Subcutaneous abdominal adipose tissue (tissue), 5 donors: ENCODE measurements at regions not wholly inside any gene's neighbourhood (a gene's known extent, or its start where the extent isn't known, plus 50 kb on each side); places are given as distances from the start of the nearest gene placed in this dataset.

Experiments
- H3K27ac ChIP-seq: one replicate; pipeline ENCODE4 v1.7.0; 2013; ENCODE audit warnings: low read depth, mild to moderate bottlenecking, inconsistent platforms, low read length, moderate library complexity
- H3K27me3 ChIP-seq, 5 donors: one replicate each; pipeline ENCODE4 v1.7.0; 2013; ENCODE audit warnings: low read length in 5 of 5, inconsistent platforms in 1 of 5; ENCODE audit not compliant: control insufficient read depth in 5 of 5, insufficient read depth in 4 of 5
- H3K36me3 ChIP-seq, 5 donors: one replicate each; pipeline ENCODE4 v1.7.0; 2013; ENCODE audit warnings: low read length in 5 of 5; ENCODE audit not compliant: control insufficient read depth in 5 of 5, insufficient read depth in 5 of 5
- H3K4me1 ChIP-seq, 5 donors: one replicate each; pipeline ENCODE4 v1.7.0; 2013; ENCODE audit warnings: low read length in 5 of 5, mild to moderate bottlenecking in 3 of 5, moderate library complexity in 1 of 5; ENCODE audit not compliant: control insufficient read depth in 5 of 5, insufficient read depth in 5 of 5
- H3K4me3 ChIP-seq, 5 donors: one replicate each; pipeline ENCODE4 v1.7.0; 2013; ENCODE audit warnings: low read length in 5 of 5, low read depth in 1 of 5
- H3K9ac ChIP-seq, 5 donors: one replicate each; pipeline ENCODE4 v1.7.0; 2013; ENCODE audit warnings: low read length in 5 of 5, mild to moderate bottlenecking in 4 of 5, moderate library complexity in 3 of 5
- H3K9me3 ChIP-seq, 5 donors: one replicate each; pipeline ENCODE4 v1.7.0; 2013; ENCODE audit warnings: low read length in 5 of 5; ENCODE audit not compliant: control insufficient read depth in 5 of 5
- donor health status: healthy.
- donor health status: healthy.
- donor health status: healthy.
- donor health status: healthy.
- donor health status: healthy.

- Histone ChIP-seq H3K27ac (no peak overlapping the region), H3K36me3 (no peaks in the 10 kb centered on the region)
Measured at GRCh38 chr1:229094476-229095311, 176.2 kb upstream of the RAB4A start.

GRCh38 chr1:229095325-229095724, 175.6 kb upstream of the RAB4A start:
- Histone ChIP-seq H3K36me3 (no peaks in the 10 kb centered on the region), H3K27me3 (no peaks in the 10 kb centered on the region), H3K9me3 (peaks cover 0 to 6% (median 0%) of the 10 kb centered on the region in 5 donors), H3K9ac (no peak overlapping the region), H3K27ac (no peak overlapping the region), H3K4me3 (no peak overlapping the region), H3K4me1 (no peaks in the 10 kb centered on the region)

More at GRCh38 chr1:229094476-229095311, 176.2 kb upstream of the RAB4A start:
- H3K4me1 ChIP-seq = no peaks in the 10 kb centered on the region
- peaks cover 0 to 6% (median 0%) of the 10 kb centered on the region in 5 donors for H3K9me3 ChIP-seq
- H3K9ac ChIP-seq = no peak overlapping the region
- H3K4me3 ChIP-seq = no peak overlapping the region
- H3K27me3 ChIP-seq = no peaks in the 10 kb centered on the region

- no peaks in the 10 kb centered on the region for H3K27me3 ChIP-seq
- no peak overlapping the region for H3K9ac ChIP-seq
- no peak overlapping the region for H3K4me3 ChIP-seq
- H3K9me3 ChIP-seq = peaks cover 0 to 6% (median 0%) of the 10 kb centered on the region in 5 donors
- H3K4me1 ChIP-seq = peaks cover 0 to 2% (median 0%) of the 10 kb centered on the region in 5 donors
- H3K36me3 ChIP-seq = no peaks in the 10 kb centered on the region
- H3K27ac ChIP-seq = no peak overlapping the region
Measured at GRCh38 chr1:229097356-229097755, 173.6 kb upstream of the RAB4A start.

- Histone ChIP-seq H3K27ac (no peak overlapping the region), H3K27me3 (no peaks in the 10 kb centered on the region), H3K9me3 (peaks cover 0 to 6% (median 0%) of the 10 kb centered on the region in 5 donors), H3K9ac (no peak overlapping the region), H3K4me1 (peaks cover 0 to 9% (median 7%) of the 10 kb centered on the region in 5 donors), H3K4me3 (no peak overlapping the region), H3K36me3 (no peaks in the 10 kb centered on the region)
Measured at GRCh38 chr1:229098361-229098760, 172.6 kb upstream of the RAB4A start.

GRCh38 chr1:229098903-229099578, 171.9 kb upstream of the RAB4A start:
- Histone ChIP-seq H3K27ac (no peak overlapping the region), H3K9me3 (peaks cover 0 to 6% (median 0%) of the 10 kb centered on the region in 5 donors), H3K9ac (no peak overlapping the region), H3K36me3 (no peaks in the 10 kb centered on the region), H3K4me1 (peaks cover 0 to 9% (median 8%) of the 10 kb centered on the region in 5 donors), H3K27me3 (no peaks in the 10 kb centered on the region), H3K4me3 (no peak overlapping the region)

GRCh38 chr1:229101011-229101871, 169.7 kb upstream of the RAB4A start:
- H3K27ac ChIP-seq = no peak overlapping the region
- H3K4me3 ChIP-seq = no peak overlapping the region
- no peak overlapping the region for H3K9ac ChIP-seq
- H3K27me3 ChIP-seq = no peaks in the 10 kb centered on the region
- peaks cover 0 to 2% (median 0%) of the 10 kb centered on the region in 5 donors for H3K9me3 ChIP-seq
- H3K36me3 ChIP-seq = no peaks in the 10 kb centered on the region
- peaks cover 0 to 18% (median 9%) of the 10 kb centered on the region in 5 donors for H3K4me1 ChIP-seq

- Histone ChIP-seq H3K9ac (no peak overlapping the region), H3K36me3 (no peaks in the 10 kb centered on the region), H3K27ac (no peak overlapping the region), H3K4me3 (no peak overlapping the region), H3K27me3 (no peaks in the 10 kb centered on the region), H3K9me3 (peaks cover 0 to 2% (median 0%) of the 10 kb centered on the region in 5 donors), H3K4me1 (peaks cover 0 to 31% (median 18%) of the 10 kb centered on the region in 5 donors)
Measured at GRCh38 chr1:229102741-229103391, 168.0 kb upstream of the RAB4A start.

GRCh38 chr1:229104654-229105053, 166.3 kb upstream of the RAB4A start:
- Histone ChIP-seq H3K36me3 (no peaks in the 10 kb centered on the region), H3K4me1 (peaks cover 9 to 47% (median 33%) of the 10 kb centered on the region in 5 donors), H3K27me3 (no peaks in the 10 kb centered on the region), H3K27ac (no peak overlapping the region), H3K9me3 (peaks cover 0 to 2% (median 0%) of the 10 kb centered on the region in 5 donors), H3K4me3 (no peak overlapping the region), H3K9ac (no peak overlapping the region)

GRCh38 chr1:229105109-229105508, 165.8 kb upstream of the RAB4A start:
- Histone ChIP-seq H3K9ac (no peak overlapping the region), H3K36me3 (no peaks in the 10 kb centered on the region), H3K27me3 (no peaks in the 10 kb centered on the region), H3K4me1 (peaks cover 9 to 51% (median 37%) of the 10 kb centered on the region in 5 donors), H3K9me3 (peaks cover 0 to 2% (median 0%) of the 10 kb centered on the region in 5 donors), H3K4me3 (no peak overlapping the region), H3K27ac (no peak overlapping the region)
